Gastroesophageal sphincter (tissue), 3 donors: ENCODE measurements at regions not wholly inside any gene's neighbourhood (a gene's known extent, or its start where the extent isn't known, plus 50 kb on each side); places are given as distances from the start of the nearest gene placed in this dataset.

ENCODE experiments used
- EP300 ChIP-seq: sonication (generic); formaldehyde crosslinking; IDR thresholded peaks from one replicate; pipeline ENCODE4 v1.6.1; 2017; ENCODE audit warnings: antibody characterized with exemption, mild to moderate bottlenecking
- POLR2AphosphoS5 ChIP-seq: sonication (generic); formaldehyde crosslinking; IDR thresholded peaks from one replicate; pipeline ENCODE4 v1.6.1; 2017; ENCODE audit warnings: antibody characterized with exemption
- TF ChIP-seq, protein P1 (sequence below), 4 experiments: fragments of 200-600 bp in 2 of 4; fragments of 450-650 bp in 2 of 4; sonication (generic) in 1 of 4; IDR thresholded peaks; one replicate each; pipeline ENCODE4 v1.5.1; 2017 to 2019; ENCODE audit warnings: antibody characterized with exemption in 4 of 4, mild to moderate bottlenecking in 2 of 4, moderate library complexity in 2 of 4

DNA sequence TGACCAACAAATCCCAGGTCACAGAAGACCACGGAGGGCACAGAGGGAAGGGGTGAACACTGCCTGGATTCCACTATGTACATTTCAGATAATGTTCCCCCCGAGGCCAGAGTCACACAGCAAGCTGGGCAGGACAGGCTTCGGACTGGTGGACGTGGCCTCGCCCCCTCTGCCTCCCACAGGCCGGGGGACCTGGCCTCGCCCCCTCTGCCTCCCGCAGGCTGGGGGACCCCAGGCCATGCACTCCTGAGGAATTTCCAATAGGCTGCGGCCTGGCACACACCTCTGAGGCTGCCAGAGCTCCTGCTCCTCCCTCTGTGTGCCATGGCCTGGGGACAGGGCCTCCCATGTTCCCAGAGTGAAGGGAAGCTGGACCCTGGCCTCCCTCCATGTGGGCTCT is 1352.8 kb downstream of the BRD1 start:
- TF ChIP-seq, protein P1, sequence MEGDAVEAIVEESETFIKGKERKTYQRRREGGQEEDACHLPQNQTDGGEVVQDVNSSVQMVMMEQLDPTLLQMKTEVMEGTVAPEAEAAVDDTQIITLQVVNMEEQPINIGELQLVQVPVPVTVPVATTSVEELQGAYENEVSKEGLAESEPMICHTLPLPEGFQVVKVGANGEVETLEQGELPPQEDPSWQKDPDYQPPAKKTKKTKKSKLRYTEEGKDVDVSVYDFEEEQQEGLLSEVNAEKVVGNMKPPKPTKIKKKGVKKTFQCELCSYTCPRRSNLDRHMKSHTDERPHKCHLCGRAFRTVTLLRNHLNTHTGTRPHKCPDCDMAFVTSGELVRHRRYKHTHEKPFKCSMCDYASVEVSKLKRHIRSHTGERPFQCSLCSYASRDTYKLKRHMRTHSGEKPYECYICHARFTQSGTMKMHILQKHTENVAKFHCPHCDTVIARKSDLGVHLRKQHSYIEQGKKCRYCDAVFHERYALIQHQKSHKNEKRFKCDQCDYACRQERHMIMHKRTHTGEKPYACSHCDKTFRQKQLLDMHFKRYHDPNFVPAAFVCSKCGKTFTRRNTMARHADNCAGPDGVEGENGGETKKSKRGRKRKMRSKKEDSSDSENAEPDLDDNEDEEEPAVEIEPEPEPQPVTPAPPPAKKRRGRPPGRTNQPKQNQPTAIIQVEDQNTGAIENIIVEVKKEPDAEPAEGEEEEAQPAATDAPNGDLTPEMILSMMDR (IDR thresholded peaks at IDR 0.05) = no peak
- TF ChIP-seq POLR2AphosphoS5 (no peak), EP300 (no peak)
